Liver (tissue), 8 donors: ENCODE measurements at regions not wholly inside any gene's neighbourhood (a gene's known extent, or its start where the extent isn't known, plus 50 kb on each side); places are given as distances from the start of the nearest gene placed in this dataset.

Experiments used
- DNase-seq: peaks from one replicate; pipeline ENCODE4 v3.0.0-alpha.2; 2017; ENCODE audit warnings: low spot score
- H3K27ac ChIP-seq, 2 donors: one replicate each; pipeline ENCODE4 v1.7.0; 2013; ENCODE audit warnings: inconsistent platforms in 2 of 2, low read length in 2 of 2, control low read depth in 1 of 2, low read depth in 1 of 2, mild to moderate bottlenecking in 1 of 2
- H3K27me3 ChIP-seq, 4 donors: one replicate each; pipeline versions ENCODE4 v1.6.1 to v1.7.0; 2013; ENCODE audit warnings: low read length in 3 of 4, inconsistent platforms in 1 of 4, mild to moderate bottlenecking in 1 of 4, moderate library complexity in 1 of 4; ENCODE audit not compliant: control insufficient read depth in 4 of 4, insufficient read depth in 4 of 4
- H3K36me3 ChIP-seq, 4 donors: one replicate each; pipeline versions ENCODE4 v1.6.1 to v1.7.0; 2013; ENCODE audit warnings: low read length in 3 of 4, mild to moderate bottlenecking in 3 of 4, low read depth in 1 of 4, moderate library complexity in 1 of 4; ENCODE audit not compliant: control insufficient read depth in 4 of 4, insufficient read depth in 3 of 4
- H3K4me1 ChIP-seq, 4 donors: one replicate each; pipeline versions ENCODE4 v1.6.1 to v1.7.0; 2013; ENCODE audit warnings: low read length in 3 of 4, mild to moderate bottlenecking in 3 of 4, moderate library complexity in 1 of 4; ENCODE audit not compliant: control insufficient read depth in 4 of 4, insufficient read depth in 4 of 4
- H3K4me3 ChIP-seq, 3 donors: one replicate each; pipeline versions ENCODE4 v1.6.1 to v1.7.0; 2013; ENCODE audit warnings: low read length in 3 of 3, control low read depth in 1 of 3, low read depth in 1 of 3, mild to moderate bottlenecking in 1 of 3
- H3K9ac ChIP-seq, 2 donors: one replicate each; pipeline ENCODE4 v1.7.0; 2013; ENCODE audit warnings: low read length in 2 of 2, mild to moderate bottlenecking in 2 of 2, moderate library complexity in 2 of 2, control low read depth in 1 of 2, low read depth in 1 of 2
- H3K9me3 ChIP-seq, 4 donors: one replicate each; pipeline versions ENCODE4 v1.6.1 to v1.7.0; 2013; ENCODE audit warnings: low read length in 3 of 4; ENCODE audit not compliant: control insufficient read depth in 4 of 4
- ATF3 ChIP-seq: IDR thresholded peaks from 2 replicates; pipeline ENCODE4 v1.6.1; 2016; ENCODE audit warnings: antibody characterized with exemption
- CTCF ChIP-seq: fragments of 150-350 bp; IDR thresholded peaks from 2 replicates; pipeline ENCODE4 v1.5.1; 2017; ENCODE audit warnings: improper control_type of control experiment, low read depth, low read length; ENCODE audit not compliant: missing input control
- EGR1 ChIP-seq, 2 donors: IDR thresholded peaks; 2 replicates each; pipeline ENCODE4 v1.6.1; 2016 to 2018; ENCODE audit warnings: antibody characterized with exemption in 2 of 2, low read depth in 2 of 2
- FOXA1 ChIP-seq: IDR thresholded peaks from 2 replicates; pipeline ENCODE4 v1.6.1; 2016; ENCODE audit warnings: antibody characterized with exemption
- FOXA2 ChIP-seq: IDR thresholded peaks from 2 replicates; pipeline ENCODE4 v1.6.1; 2016; ENCODE audit warnings: antibody characterized with exemption
- GABPA ChIP-seq, 2 donors: IDR thresholded peaks in 1 of 2; conservative IDR thresholded peaks in 1 of 2; 2 replicates each; pipeline ENCODE4 v1.6.1; 2016; ENCODE audit warnings: antibody characterized with exemption in 2 of 2, mild to moderate bottlenecking in 1 of 2, moderate library complexity in 1 of 2
- HNF4A ChIP-seq, 2 donors: conservative IDR thresholded peaks; 2 replicates each; pipeline ENCODE4 v1.6.1; 2016; ENCODE audit warnings: antibody characterized with exemption in 2 of 2, mild to moderate bottlenecking in 2 of 2
- HNF4G ChIP-seq: IDR thresholded peaks from 2 replicates; pipeline ENCODE4 v1.6.1; 2016; ENCODE audit warnings: antibody characterized with exemption
- JUND ChIP-seq, 2 donors: IDR thresholded peaks; 2 replicates each; pipeline ENCODE4 v1.6.1; 2016; ENCODE audit warnings: antibody characterized with exemption in 2 of 2
- MAX ChIP-seq: IDR thresholded peaks from 2 replicates; pipeline ENCODE4 v1.6.1; 2016; ENCODE audit warnings: antibody characterized with exemption
- NR2F2 ChIP-seq: IDR thresholded peaks from 2 replicates; pipeline ENCODE4 v1.6.1; 2016; ENCODE audit warnings: antibody characterized with exemption
- RAD21 ChIP-seq, 2 donors: IDR thresholded peaks; 2 replicates each; pipeline ENCODE4 v1.6.1; 2016; ENCODE audit warnings: antibody characterized with exemption in 2 of 2, mild to moderate bottlenecking in 2 of 2
- REST ChIP-seq: IDR thresholded peaks from 2 replicates; pipeline ENCODE4 v1.6.1; 2016; ENCODE audit warnings: antibody characterized with exemption, mild to moderate bottlenecking
- RXRA ChIP-seq, 2 donors: IDR thresholded peaks; 2 replicates each; pipeline ENCODE4 v1.6.1; 2017 to 2018; ENCODE audit warnings: antibody characterized with exemption in 2 of 2, mild to moderate bottlenecking in 1 of 2
- SP1 ChIP-seq: IDR thresholded peaks from 2 replicates; pipeline ENCODE4 v1.6.1; 2018; ENCODE audit warnings: antibody characterized with exemption, mild to moderate bottlenecking
- TAF1 ChIP-seq: conservative IDR thresholded peaks from 2 replicates; pipeline ENCODE4 v1.6.1; 2016; ENCODE audit warnings: antibody characterized with exemption, mild to moderate bottlenecking
- YY1 ChIP-seq: IDR thresholded peaks from 2 replicates; pipeline ENCODE4 v1.6.1; 2016; ENCODE audit warnings: antibody characterized with exemption, mild to moderate bottlenecking
- ZBTB33 ChIP-seq: IDR thresholded peaks from 2 replicates; pipeline ENCODE4 v1.6.1; 2016; ENCODE audit warnings: antibody characterized with exemption
- WGBS: extraction: QIAGEN DNeasy Blood & Tissue Kit; methylation state at CpG from one replicate; pipeline ENCODE4 v1.1.7; 2013; 5-methylcytosine and 5-hydroxymethylcytosine counted together
- donor health status: healthy.
- donor health status: healthy.
- donor health status: healthy.
- donor health status: healthy.
- donor health status: healthy.

GRCh38 chr11:105381941-105382340 is 227.9 kb upstream of the GRIA4 start:
- Histone ChIP-seq H3K36me3 (no peaks in the 10 kb centered on the region), H3K4me1 (no peaks in the 10 kb centered on the region), H3K4me3 (no peak overlapping the region), H3K27me3 (peaks cover 0 to 2% (median 0%) of the 10 kb centered on the region in 4 donors), H3K27ac (no peak overlapping the region), H3K9ac (no peak overlapping the region), H3K9me3 (no peaks in the 10 kb centered on the region)
- no peak for DNase-seq
- no peak for TF ChIP-seq REST
- TF ChIP-seq GABPA (IDR thresholded peaks at IDR 0.05 in 1 of 2, conservative IDR thresholded peaks at IDR 0.05 in 1 of 2) = no peak
- TF ChIP-seq HNF4A (conservative IDR thresholded peaks at IDR 0.05) = no peak
- TF ChIP-seq FOXA2 = no peak
- no peak for TF ChIP-seq CTCF
- no peak for TF ChIP-seq JUND (IDR thresholded peaks at IDR 0.05)
- TF ChIP-seq SP1 = no peak
- TF ChIP-seq TAF1 = no peak
- no peak for TF ChIP-seq EGR1 (IDR thresholded peaks at IDR 0.05; ENCODE audit: low read depth in 2 of 2)
- TF ChIP-seq ZBTB33 = no peak
- no peak for TF ChIP-seq RAD21 (IDR thresholded peaks at IDR 0.05)
- WGBS = 70% methylated on average over 3 of the region's 3 CpGs

GRCh38 chr11:105377870-105378269 is 232.0 kb upstream of the GRIA4 start:
- 73% methylated on average over 5 of the region's 5 CpGs for WGBS
- TF ChIP-seq FOXA2 (no peak), EGR1 (IDR thresholded peaks at IDR 0.05; ENCODE audit: low read depth in 2 of 2) (no peak), ZBTB33 (no peak), CTCF (no peak), RXRA (IDR thresholded peaks at IDR 0.05) (no peak), GABPA (IDR thresholded peaks at IDR 0.05 in 1 of 2, conservative IDR thresholded peaks at IDR 0.05 in 1 of 2) (no peak), HNF4G (no peak), NR2F2 (no peak), YY1 (no peak), TAF1 (no peak), HNF4A (conservative IDR thresholded peaks at IDR 0.05) (no peak), RAD21 (IDR thresholded peaks at IDR 0.05) (no peak), MAX (no peak), ATF3 (no peak), JUND (IDR thresholded peaks at IDR 0.05) (no peak), FOXA1 (no peak), SP1 (no peak)

More at GRCh38 chr11:105377870-105378269, 232.0 kb upstream of the GRIA4 start:
- peaks cover 0 to 2% (median 0%) of the 10 kb centered on the region in 4 donors for H3K27me3 ChIP-seq
- no peak overlapping the region for H3K4me3 ChIP-seq
- no peaks in the 10 kb centered on the region for H3K4me1 ChIP-seq
- H3K36me3 ChIP-seq = no peaks in the 10 kb centered on the region
- H3K9me3 ChIP-seq = no peaks in the 10 kb centered on the region
- DNase-seq = no peak
- no peak overlapping the region for H3K27ac ChIP-seq
- H3K9ac ChIP-seq = no peak overlapping the region
